ENCODE measurements at regions not wholly inside any gene's neighbourhood (a gene's known extent, or its start where the extent isn't known, plus 50 kb on each side); places are given as distances from the start of the nearest gene placed in this dataset.
"Not testable (repeated sequence)": the region's sequence is repeated elsewhere in the genome, so short reads cannot be mapped to it uniquely, and the experiment has no call there.

- DNase-seq: no peak
Measured at GRCh38 chr6:28771401-28772267, 152.2 kb downstream of the TRIM27 start.

GRCh38 chr6:28772480-28773381 is 151.1 kb downstream of the TRIM27 start:
- no peak for DNase-seq

GRCh38 chr6:28774292-28775051 is 149.3 kb downstream of the TRIM27 start:
- no peak for DNase-seq

- no peak for DNase-seq
Measured at GRCh38 chr6:28775052-28775376, 148.8 kb downstream of the TRIM27 start.

- DNase-seq: no peak
Measured at GRCh38 chr6:28775405-28776129, 148.2 kb downstream of the TRIM27 start.

- DNase-seq: no peak
Measured at GRCh38 chr6:28776269-28777146, 147.3 kb downstream of the TRIM27 start.

- no peak for DNase-seq
Measured at GRCh38 chr6:28777147-28777461, 146.7 kb downstream of the TRIM27 start.

- DNase-seq: no peak
Measured at GRCh38 chr6:28782113-28782673, 141.6 kb downstream of the TRIM27 start.

- DNase-seq: no peak
Measured at GRCh38 chr6:28785962-28786679, 137.7 kb downstream of the TRIM27 start.

GRCh38 chr6:28789553-28790083 is 134.2 kb downstream of the TRIM27 start:
- DNase-seq: peak; percentile 36

- DNase-seq: no peak
Measured at GRCh38 chr6:28791002-28791383, 132.8 kb downstream of the TRIM27 start.

GRCh38 chr6:28794175-28795002 is 129.4 kb downstream of the TRIM27 start:
- no peak for DNase-seq

GRCh38 chr6:28800647-28801046 is 123.1 kb downstream of the TRIM27 start:
- not testable (repeated sequence) for DNase-seq

GRCh38 chr6:28802417-28803336 is 121.1 kb downstream of the TRIM27 start:
- DNase-seq: no peak

- no peak for DNase-seq
Measured at GRCh38 chr6:28803337-28803709, 120.5 kb downstream of the TRIM27 start.

GRCh38 chr6:28807682-28808280 is 116.0 kb downstream of the TRIM27 start:
- peak; percentile 1 for DNase-seq

GRCh38 chr6:28808383-28808782 is 115.4 kb downstream of the TRIM27 start:
- no peak for DNase-seq
